GM12872 (cell line): ENCODE measurements at regions not wholly inside any gene's neighbourhood (a gene's known extent, or its start where the extent isn't known, plus 50 kb on each side); places are given as distances from the start of the nearest gene placed in this dataset.

Source experiments
- CTCF ChIP-seq: IDR thresholded peaks from 3 replicates; pipeline ENCODE4 v1.5.1; 2011; ENCODE audit warnings: low read depth, mild to moderate bottlenecking, low read length, moderate library complexity; ENCODE audit not compliant: insufficient read depth

- TF ChIP-seq CTCF, result no peak
Observed at GRCh38 chr2:21484643-21485042, 360.9 kb downstream of the TDRD15 start.

GRCh38 chr2:21486445-21486844 is 362.7 kb downstream of the TDRD15 start:
- no peak for TF ChIP-seq CTCF

GRCh38 chr2:21489080-21489479 is 365.3 kb downstream of the TDRD15 start:
- no peak for TF ChIP-seq CTCF

GRCh38 chr2:21498016-21498415 is 374.2 kb downstream of the TDRD15 start:
- no peak for TF ChIP-seq CTCF

GRCh38 chr2:21500401-21500945 is 376.7 kb downstream of the TDRD15 start:
- TF ChIP-seq CTCF, result no peak

- no peak for TF ChIP-seq CTCF
Observed at GRCh38 chr2:21501376-21502027, 377.7 kb downstream of the TDRD15 start.

GRCh38 chr2:21515903-21516302 is 392.1 kb downstream of the TDRD15 start:
- no peak for TF ChIP-seq CTCF
